GM18507 (cell line): ENCODE measurements at regions not wholly inside any gene's neighbourhood (a gene's known extent, or its start where the extent isn't known, plus 50 kb on each side); places are given as distances from the start of the nearest gene placed in this dataset.
A peak's percentile ranks its signal among the peaks of the same experiment; 100 is the strongest.
"Not testable (repeated sequence)": the region's sequence is repeated elsewhere in the genome, so short reads cannot be mapped to it uniquely, and the experiment has no call there.

Experiments
- DNase-seq: peaks from one replicate; pipeline ENCODE4 v3.0.0; 2011; ENCODE audit warnings: low read depth; ENCODE audit not compliant: insufficient read length; ENCODE audit errors: extremely low spot score
- FAIRE-seq: peaks from 2 replicates; lab custom pipeline; 2011; peaks lifted over from hg19 to GRCh38; lab: Jason Lieb, UNC

- DNase-seq, result peak; percentile 9
- no peak for FAIRE-seq
Measured at GRCh38 chr15:62306851-62307504, 141.9 kb upstream of the C2CD4B start.

- FAIRE-seq (no peak), DNase-seq (no peak)
Measured at GRCh38 chr15:62307551-62307950, 142.5 kb upstream of the C2CD4B start.

- DNase-seq (no peak), FAIRE-seq (no peak)
Measured at GRCh38 chr15:62316413-62317060, 151.5 kb upstream of the C2CD4B start.

GRCh38 chr15:62320259-62320658, 155.2 kb upstream of the C2CD4B start:
- DNase-seq (no peak), FAIRE-seq (no peak)

GRCh38 chr15:62323353-62323890, 158.3 kb upstream of the C2CD4B start:
- DNase-seq (no peak), FAIRE-seq (no peak)

GRCh38 chr15:62324382-62324781, 159.3 kb upstream of the C2CD4B start:
- DNase-seq, result no peak
- FAIRE-seq, result no peak

GRCh38 chr15:62325597-62325996, 160.5 kb upstream of the C2CD4B start:
- FAIRE-seq, result no peak
- no peak for DNase-seq

- FAIRE-seq (no peak), DNase-seq (no peak)
Measured at GRCh38 chr15:62326460-62327011, 161.5 kb upstream of the C2CD4B start.

- DNase-seq, result no peak
- FAIRE-seq, result no peak
Measured at GRCh38 chr15:62327406-62327805, 162.3 kb upstream of the C2CD4B start.

GRCh38 chr15:62332472-62332871, 167.4 kb upstream of the C2CD4B start:
- not testable (repeated sequence) for FAIRE-seq, DNase-seq

- DNase-seq, result no peak
- no peak for FAIRE-seq
Measured at GRCh38 chr15:62334536-62334935, 169.5 kb upstream of the C2CD4B start.

GRCh38 chr15:62337934-62338333, 172.8 kb upstream of the C2CD4B start:
- no peak for FAIRE-seq
- no peak for DNase-seq

GRCh38 chr15:62338497-62338896, 173.4 kb upstream of the C2CD4B start:
- DNase-seq (no peak), FAIRE-seq (no peak)

GRCh38 chr15:62342959-62343358, 177.9 kb upstream of the C2CD4B start:
- FAIRE-seq (no peak), DNase-seq (no peak)

GRCh38 chr15:62343397-62343796, 178.3 kb upstream of the C2CD4B start:
- no peak for FAIRE-seq
- DNase-seq, result no peak

GRCh38 chr15:62344806-62345539, 179.9 kb upstream of the C2CD4B start:
- DNase-seq (peak; percentile 23), FAIRE-seq (peak; percentile 73)

GRCh38 chr15:62346168-62346567, 181.1 kb upstream of the C2CD4B start:
- FAIRE-seq, result no peak
- no peak for DNase-seq

GRCh38 chr15:62348118-62348517, 183.0 kb upstream of the C2CD4B start:
- FAIRE-seq (no peak), DNase-seq (no peak)

- DNase-seq (no peak), FAIRE-seq (no peak)
Measured at GRCh38 chr15:62348623-62349022, 183.5 kb upstream of the C2CD4B start.

GRCh38 chr15:62352817-62353216, 187.7 kb upstream of the C2CD4B start:
- DNase-seq (no peak), FAIRE-seq (no peak)
